ENCODE measurements at regions not wholly inside any gene's neighbourhood (a gene's known extent, or its start where the extent isn't known, plus 50 kb on each side); places are given as distances from the start of the nearest gene placed in this dataset.
A peak's percentile ranks its signal among the peaks of the same experiment; 100 is the strongest.

- Histone ChIP-seq H3K27ac (no peak overlapping the region), H3K9me3 (no peaks in the 10 kb centered on the region), H3K4me3 (no peak overlapping the region), H3K36me3 (no peaks in the 10 kb centered on the region), H3K4me1 (no peaks in the 10 kb centered on the region), H3K27me3 (no peaks in the 10 kb centered on the region)
- intact Hi-C loops (cut with DNase I; ENCODE audit: low total_unique reads): no loop called here
- TF ChIP-seq EP300 (IDR thresholded peaks at IDR 0.05) (no peak), POLR2A (IDR thresholded peaks at IDR 0.05) (no peak)
- 81 to 90% (median 86%) methylated on average over 2 of the region's 2 CpGs for WGBS, 5 donors
- no peak for DNase-seq
Observed at GRCh38 chr2:217468042-217468830, 534.6 kb downstream of the TNS1 start.

GRCh38 chr2:217467331-217467730, 535.5 kb downstream of the TNS1 start:
- no peaks in the 10 kb centered on the region for H3K27me3 ChIP-seq
- no peaks in the 10 kb centered on the region for H3K9me3 ChIP-seq
- WGBS, 5 donors: 39 to 69% (median 55%) methylated on average over 8 of the region's 8 CpGs
- TF ChIP-seq, protein P1, sequence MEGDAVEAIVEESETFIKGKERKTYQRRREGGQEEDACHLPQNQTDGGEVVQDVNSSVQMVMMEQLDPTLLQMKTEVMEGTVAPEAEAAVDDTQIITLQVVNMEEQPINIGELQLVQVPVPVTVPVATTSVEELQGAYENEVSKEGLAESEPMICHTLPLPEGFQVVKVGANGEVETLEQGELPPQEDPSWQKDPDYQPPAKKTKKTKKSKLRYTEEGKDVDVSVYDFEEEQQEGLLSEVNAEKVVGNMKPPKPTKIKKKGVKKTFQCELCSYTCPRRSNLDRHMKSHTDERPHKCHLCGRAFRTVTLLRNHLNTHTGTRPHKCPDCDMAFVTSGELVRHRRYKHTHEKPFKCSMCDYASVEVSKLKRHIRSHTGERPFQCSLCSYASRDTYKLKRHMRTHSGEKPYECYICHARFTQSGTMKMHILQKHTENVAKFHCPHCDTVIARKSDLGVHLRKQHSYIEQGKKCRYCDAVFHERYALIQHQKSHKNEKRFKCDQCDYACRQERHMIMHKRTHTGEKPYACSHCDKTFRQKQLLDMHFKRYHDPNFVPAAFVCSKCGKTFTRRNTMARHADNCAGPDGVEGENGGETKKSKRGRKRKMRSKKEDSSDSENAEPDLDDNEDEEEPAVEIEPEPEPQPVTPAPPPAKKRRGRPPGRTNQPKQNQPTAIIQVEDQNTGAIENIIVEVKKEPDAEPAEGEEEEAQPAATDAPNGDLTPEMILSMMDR (IDR thresholded peaks at IDR 0.05): no peak
- TF ChIP-seq POLR2AphosphoS5 (IDR thresholded peaks at IDR 0.05) (no peak), POLR2A (IDR thresholded peaks at IDR 0.05) (no peak), EP300 (IDR thresholded peaks at IDR 0.05) (no peak)
- intact Hi-C loops (cut with DNase I; ENCODE audit: low total_unique reads): no loop called here
- H3K4me1 ChIP-seq: no peaks in the 10 kb centered on the region
- H3K27ac ChIP-seq: peak overlapping the region in 1 of 5 donors; percentile 46
- H3K36me3 ChIP-seq: no peaks in the 10 kb centered on the region
- DNase-seq: peak in 1 of 2 donors; percentile 19
- no peak overlapping the region for H3K4me3 ChIP-seq

DNA sequence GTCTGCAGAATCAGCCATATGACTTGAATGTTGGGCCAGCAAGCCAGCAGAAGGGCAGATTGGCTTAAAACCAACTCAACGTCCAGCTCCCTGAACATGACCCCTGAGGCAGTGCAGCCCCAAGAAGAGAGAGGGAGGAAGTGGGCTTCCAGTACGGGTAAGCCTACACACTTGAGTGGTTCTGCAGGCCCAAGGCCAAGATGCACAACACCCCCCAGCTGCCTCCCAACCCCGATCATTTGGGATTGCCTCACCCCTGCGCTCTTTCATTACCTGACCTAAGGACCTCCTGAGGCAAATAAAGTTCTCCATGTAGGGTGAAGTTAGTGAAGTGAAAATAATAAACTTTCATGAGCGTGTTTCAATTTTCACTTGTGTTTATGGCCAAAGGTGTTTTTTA, 536.0 kb downstream of the TNS1 start:
- TF ChIP-seq EP300 (IDR thresholded peaks at IDR 0.05) (no peak), POLR2AphosphoS5 (IDR thresholded peaks at IDR 0.05) (no peak)
- WGBS, 5 donors: 71 to 88% (median 77%) methylated on average over 5 of the region's 5 CpGs
- peak in 1 of 2 donors; percentile 24 for DNase-seq
- Histone ChIP-seq H3K27ac (peak overlapping the region in 2 of 5 donors; percentile 10 to 46), H3K27me3 (no peaks in the 10 kb centered on the region), H3K4me3 (no peak overlapping the region), H3K4me1 (no peaks in the 10 kb centered on the region), H3K36me3 (no peaks in the 10 kb centered on the region), H3K9me3 (no peaks in the 10 kb centered on the region)
- intact Hi-C loops (cut with DNase I; ENCODE audit: low total_unique reads): no loop called here

GRCh38 chr2:217466104-217466503, 536.7 kb downstream of the TNS1 start:
- intact Hi-C loops (cut with DNase I; ENCODE audit: low total_unique reads): no loop called here
- Histone ChIP-seq H3K9me3 (no peaks in the 10 kb centered on the region), H3K36me3 (no peaks in the 10 kb centered on the region), H3K27me3 (no peaks in the 10 kb centered on the region), H3K4me3 (no peak overlapping the region), H3K4me1 (no peaks in the 10 kb centered on the region), H3K27ac (no peak overlapping the region)
- no peak for DNase-seq
- TF ChIP-seq POLR2AphosphoS5 (IDR thresholded peaks at IDR 0.05) (no peak), EP300 (IDR thresholded peaks at IDR 0.05) (no peak), POLR2A (IDR thresholded peaks at IDR 0.05) (no peak)
- TF ChIP-seq, protein P1 (IDR thresholded peaks at IDR 0.05): no peak
- 93 to 95% (median 93%) methylated on average over 4 of the region's 4 CpGs for WGBS, 5 donors

- Histone ChIP-seq H3K4me3 (no peak overlapping the region), H3K4me1 (no peaks in the 10 kb centered on the region), H3K27ac (no peak overlapping the region), H3K27me3 (no peaks in the 10 kb centered on the region), H3K36me3 (no peaks in the 10 kb centered on the region), H3K9me3 (no peaks in the 10 kb centered on the region)
- TF ChIP-seq POLR2AphosphoS5 (IDR thresholded peaks at IDR 0.05) (no peak), POLR2A (IDR thresholded peaks at IDR 0.05) (no peak), EP300 (IDR thresholded peaks at IDR 0.05) (no peak)
- TF ChIP-seq, protein P1 (IDR thresholded peaks at IDR 0.05): no peak
- intact Hi-C loops (cut with DNase I; ENCODE audit: low total_unique reads): no loop called here
- WGBS, 5 donors: 70 to 96% (median 89%) methylated on average over 2 of the region's 2 CpGs
- no peak for DNase-seq
Observed at GRCh38 chr2:217465100-217465499, 537.7 kb downstream of the TNS1 start.
